ENCODE measurements at regions not wholly inside any gene's neighbourhood (a gene's known extent, or its start where the extent isn't known, plus 50 kb on each side); places are given as distances from the start of the nearest gene placed in this dataset.

DNA sequence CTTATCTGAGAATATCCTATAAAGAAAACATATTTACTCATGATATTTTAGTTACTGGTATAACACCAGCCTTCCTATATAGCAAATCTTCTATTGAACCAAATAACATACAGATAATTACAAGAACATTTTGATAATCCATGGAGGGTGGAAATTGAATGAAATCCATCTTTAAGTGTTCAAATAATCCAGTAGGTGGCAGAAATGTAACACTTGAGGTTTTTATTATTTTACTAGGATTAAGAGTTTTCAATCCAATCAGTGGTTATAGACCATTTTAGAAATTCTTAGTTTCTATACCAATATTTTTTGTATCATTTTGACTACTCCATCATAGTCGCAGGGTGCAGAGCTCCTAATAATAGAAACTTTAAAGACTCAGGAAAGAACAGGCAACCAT lies 101.9 kb upstream of the KCNH8 start:
- TF ChIP-seq, protein P1, sequence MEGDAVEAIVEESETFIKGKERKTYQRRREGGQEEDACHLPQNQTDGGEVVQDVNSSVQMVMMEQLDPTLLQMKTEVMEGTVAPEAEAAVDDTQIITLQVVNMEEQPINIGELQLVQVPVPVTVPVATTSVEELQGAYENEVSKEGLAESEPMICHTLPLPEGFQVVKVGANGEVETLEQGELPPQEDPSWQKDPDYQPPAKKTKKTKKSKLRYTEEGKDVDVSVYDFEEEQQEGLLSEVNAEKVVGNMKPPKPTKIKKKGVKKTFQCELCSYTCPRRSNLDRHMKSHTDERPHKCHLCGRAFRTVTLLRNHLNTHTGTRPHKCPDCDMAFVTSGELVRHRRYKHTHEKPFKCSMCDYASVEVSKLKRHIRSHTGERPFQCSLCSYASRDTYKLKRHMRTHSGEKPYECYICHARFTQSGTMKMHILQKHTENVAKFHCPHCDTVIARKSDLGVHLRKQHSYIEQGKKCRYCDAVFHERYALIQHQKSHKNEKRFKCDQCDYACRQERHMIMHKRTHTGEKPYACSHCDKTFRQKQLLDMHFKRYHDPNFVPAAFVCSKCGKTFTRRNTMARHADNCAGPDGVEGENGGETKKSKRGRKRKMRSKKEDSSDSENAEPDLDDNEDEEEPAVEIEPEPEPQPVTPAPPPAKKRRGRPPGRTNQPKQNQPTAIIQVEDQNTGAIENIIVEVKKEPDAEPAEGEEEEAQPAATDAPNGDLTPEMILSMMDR (IDR thresholded peaks at IDR 0.05; ENCODE audit: low read depth, low read length): no peak
- H3K27me3 ChIP-seq (ENCODE audit: control insufficient read depth, insufficient read depth, low read length): no peaks in the 10 kb centered on the region
- CTCF ChIA-PET: no interaction called here
- H3K9me3 ChIP-seq (ENCODE audit: control insufficient read depth, insufficient read depth, low read length): peaks cover 5% of the 10 kb centered on the region
- no peak overlapping the region for H3K27ac ChIP-seq (ENCODE audit: low read depth, low read length)
- POLR2A ChIA-PET: no interaction called here
- no peak for DNase-seq (ENCODE audit: low read depth, low spot score)
- H3K4me3 ChIP-seq (ENCODE audit: low read depth, low read length): no peak overlapping the region

DNA sequence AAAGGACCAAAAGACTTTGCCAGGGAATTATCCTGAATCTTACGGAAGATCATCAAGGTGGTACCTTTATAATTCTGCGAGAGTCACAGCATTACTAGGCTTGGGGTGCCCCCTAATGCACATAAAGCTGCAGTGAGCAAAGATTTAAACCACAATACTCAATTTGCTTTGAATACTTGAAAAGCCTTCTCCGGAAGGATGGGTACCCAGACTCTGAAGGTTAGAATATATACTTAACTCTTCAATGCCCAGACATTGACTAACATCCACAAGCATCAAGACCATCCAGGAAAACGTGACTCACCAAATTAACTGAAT lies 117.8 kb upstream of the KCNH8 start:
- no peak for DNase-seq (ENCODE audit: low read depth, low spot score)
- ChIA-PET CTCF (interaction anchor here (1.3 kb wide), 1 partner anchor 837 kb away, joined by 3 read pairs; no protein-coding TSS in a partner anchor), POLR2A (no interaction called here)
- TF ChIP-seq, protein P1 (IDR thresholded peaks at IDR 0.05; ENCODE audit: low read depth, low read length): no peak
- Histone ChIP-seq H3K27me3 (ENCODE audit: control insufficient read depth, insufficient read depth, low read length) (no peaks in the 10 kb centered on the region), H3K27ac (ENCODE audit: low read depth, low read length) (no peak overlapping the region), H3K9me3 (ENCODE audit: control insufficient read depth, insufficient read depth, low read length) (peaks cover 23% of the 10 kb centered on the region), H3K4me3 (ENCODE audit: low read depth, low read length) (no peak overlapping the region)

DNA sequence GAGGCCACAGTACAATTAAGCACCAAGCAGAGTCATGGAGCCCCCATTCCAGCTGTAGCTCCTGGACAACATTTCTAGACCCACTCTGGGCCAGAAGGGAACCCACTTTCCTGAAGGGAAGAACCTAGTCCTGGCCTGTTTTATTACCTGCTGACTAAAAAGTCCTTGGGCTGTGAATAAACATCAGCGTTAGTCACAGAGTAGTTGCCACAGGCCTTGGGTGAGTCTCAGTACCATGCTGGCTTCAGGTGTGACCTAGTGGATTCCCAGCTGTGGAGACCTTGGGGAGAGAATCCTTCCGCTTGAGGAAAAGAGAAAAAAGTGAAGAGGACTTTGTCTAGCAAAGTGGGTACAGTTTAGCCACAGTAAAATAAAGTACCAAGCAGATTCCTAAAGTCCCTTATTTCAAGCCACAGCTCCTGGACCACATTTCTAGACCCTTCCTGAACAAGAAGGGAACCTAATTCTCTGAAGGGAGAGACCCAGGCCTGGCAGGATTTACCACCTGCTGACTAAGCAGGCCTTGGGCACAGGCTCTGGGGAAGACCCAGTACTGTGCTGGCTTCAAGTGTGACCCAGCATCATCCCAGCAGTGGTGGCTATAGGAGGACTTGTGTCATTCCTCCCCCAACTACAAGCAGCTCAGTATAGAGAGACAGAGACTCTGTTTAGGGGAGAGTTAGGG lies 118.3 kb upstream of the KCNH8 start:
- H3K4me3 ChIP-seq (ENCODE audit: low read depth, low read length): no peak overlapping the region
- POLR2A ChIA-PET: no interaction called here
- H3K27me3 ChIP-seq (ENCODE audit: control insufficient read depth, insufficient read depth, low read length): no peaks in the 10 kb centered on the region
- CTCF ChIA-PET: interaction anchor here (1.3 kb wide), 1 partner anchor 837 kb away, joined by 3 read pairs; no protein-coding TSS in a partner anchor
- DNase-seq (ENCODE audit: low read depth, low spot score): no peak
- peaks cover 21% of the 10 kb centered on the region for H3K9me3 ChIP-seq (ENCODE audit: control insufficient read depth, insufficient read depth, low read length)
- TF ChIP-seq, protein P1 (IDR thresholded peaks at IDR 0.05; ENCODE audit: low read depth, low read length): no peak
- H3K27ac ChIP-seq (ENCODE audit: low read depth, low read length): no peak overlapping the region

DNA sequence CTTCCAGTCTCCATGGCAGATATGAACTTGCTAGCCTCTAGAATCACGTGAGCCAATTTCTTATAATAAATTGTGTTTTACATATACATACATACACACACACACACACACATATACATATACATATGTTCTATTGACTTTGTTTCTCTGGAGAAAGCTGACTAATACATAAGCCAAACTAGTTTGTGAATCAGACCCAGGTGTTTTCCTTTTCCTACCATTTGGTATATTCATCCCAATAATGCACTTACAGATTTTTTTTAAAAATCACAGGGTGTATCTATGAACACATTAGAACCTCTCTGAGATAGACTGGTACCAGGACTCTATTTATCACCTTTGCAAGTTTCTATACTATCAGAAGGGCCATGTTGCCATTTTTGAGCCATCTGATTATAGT lies 122.9 kb upstream of the KCNH8 start:
- no peak for DNase-seq (ENCODE audit: low read depth, low spot score)
- Histone ChIP-seq H3K27me3 (ENCODE audit: control insufficient read depth, insufficient read depth, low read length) (no peaks in the 10 kb centered on the region), H3K27ac (ENCODE audit: low read depth, low read length) (no peak overlapping the region), H3K9me3 (ENCODE audit: control insufficient read depth, insufficient read depth, low read length) (peaks cover 16% of the 10 kb centered on the region; the same call in 1 of the 2 replicates), H3K4me3 (ENCODE audit: low read depth, low read length) (no peak overlapping the region)
- TF ChIP-seq, protein P1 (IDR thresholded peaks at IDR 0.05; ENCODE audit: low read depth, low read length): no peak
- ChIA-PET CTCF (no interaction called here), POLR2A (no interaction called here)

DNA sequence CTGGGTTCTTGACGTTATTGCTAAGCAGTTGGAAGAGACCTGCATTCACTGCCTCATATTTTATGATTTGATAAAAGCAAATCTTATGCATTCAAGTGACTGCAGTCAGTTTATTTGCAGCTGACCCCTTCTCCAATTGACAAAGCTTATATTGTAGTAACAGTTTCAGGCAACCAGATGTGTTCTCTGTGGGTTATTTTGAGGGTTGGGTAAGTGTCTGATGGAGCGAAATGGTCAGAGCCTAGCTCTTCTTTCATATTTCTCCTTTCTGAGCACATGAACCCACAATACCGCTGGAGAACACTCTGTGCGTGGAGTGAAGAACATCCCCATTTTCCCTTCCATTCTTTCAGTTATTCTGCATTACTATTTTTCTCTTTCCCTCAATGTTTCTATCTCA lies 125.8 kb upstream of the KCNH8 start:
- Histone ChIP-seq H3K27me3 (ENCODE audit: control insufficient read depth, insufficient read depth, low read length) (no peaks in the 10 kb centered on the region), H3K4me3 (ENCODE audit: low read depth, low read length) (no peak overlapping the region), H3K27ac (ENCODE audit: low read depth, low read length) (no peak overlapping the region), H3K9me3 (ENCODE audit: control insufficient read depth, insufficient read depth, low read length) (peaks cover 3% of the 10 kb centered on the region; the same call in 1 of the 2 replicates)
- TF ChIP-seq, protein P1 (IDR thresholded peaks at IDR 0.05; ENCODE audit: low read depth, low read length): no peak
- POLR2A ChIA-PET: no interaction called here
- CTCF ChIA-PET: no interaction called here
- DNase-seq (ENCODE audit: low read depth, low spot score): no peak

Data from AG04450 (cell line).